ENCODE measurements at regions not wholly inside any gene's neighbourhood (a gene's known extent, or its start where the extent isn't known, plus 50 kb on each side); places are given as distances from the start of the nearest gene placed in this dataset.

DNA sequence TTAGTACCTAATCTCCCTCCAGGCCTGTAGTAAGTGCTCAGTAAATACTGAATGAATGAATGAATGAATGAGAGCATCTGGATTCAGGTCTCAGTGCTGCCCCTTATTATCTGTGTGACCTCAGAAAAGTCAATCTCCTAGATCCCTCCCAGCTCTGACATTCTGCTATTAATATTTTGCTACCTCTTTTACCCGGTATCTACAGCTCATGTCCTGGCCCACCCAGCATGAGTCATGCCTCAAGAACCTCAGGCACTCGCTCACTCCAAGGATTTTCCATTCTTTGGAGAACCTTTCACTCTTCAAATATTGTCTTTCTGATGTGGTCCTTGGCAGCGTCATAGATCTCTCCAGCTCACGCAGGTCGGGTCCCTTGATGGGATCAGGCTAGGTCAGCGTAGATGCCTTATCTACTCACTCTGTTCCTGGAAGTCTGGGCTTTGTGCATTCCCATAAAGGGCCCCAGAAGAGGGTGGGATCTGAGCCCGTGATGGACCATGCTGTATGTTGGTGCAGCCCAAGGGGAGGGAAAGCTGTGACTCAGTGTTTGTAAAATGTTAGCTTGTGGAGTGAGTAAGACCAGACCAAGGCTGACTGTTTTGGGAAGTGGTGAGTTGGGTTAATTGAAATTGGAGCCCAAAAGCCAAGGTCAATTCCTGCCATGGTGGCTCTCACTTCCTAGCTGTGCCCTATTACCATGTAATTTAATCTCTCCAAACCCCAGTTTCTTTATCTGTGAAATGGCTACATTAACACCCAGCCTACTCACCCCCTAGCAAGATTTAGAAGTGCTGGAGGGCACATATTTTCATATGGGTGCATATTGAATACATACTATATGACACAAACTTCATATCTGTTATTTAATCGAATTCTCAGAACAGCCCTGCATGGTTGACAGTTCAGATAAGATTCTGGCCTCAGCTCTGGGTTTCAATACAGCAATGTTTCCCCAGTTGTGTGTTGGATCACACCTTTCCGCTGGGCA lies 214.1 kb upstream of the USP24 start:
- H3K4me3 ChIP-seq (ENCODE audit: low read depth, low read length): no peak overlapping the region
- no peak for DNase-seq (ENCODE audit: low read depth)
- TF ChIP-seq CTCF (IDR thresholded peaks at IDR 0.05; ENCODE audit: low read depth, low read length, missing control alignments): no peak

GRCh38 chr1:55428231-55428630 lies 213.1 kb upstream of the USP24 start:
- no peak overlapping the region for H3K4me3 ChIP-seq (ENCODE audit: low read depth, low read length)
- no peak for DNase-seq (ENCODE audit: low read depth)
- TF ChIP-seq CTCF (IDR thresholded peaks at IDR 0.05; ENCODE audit: low read depth, low read length, missing control alignments): no peak

DNA sequence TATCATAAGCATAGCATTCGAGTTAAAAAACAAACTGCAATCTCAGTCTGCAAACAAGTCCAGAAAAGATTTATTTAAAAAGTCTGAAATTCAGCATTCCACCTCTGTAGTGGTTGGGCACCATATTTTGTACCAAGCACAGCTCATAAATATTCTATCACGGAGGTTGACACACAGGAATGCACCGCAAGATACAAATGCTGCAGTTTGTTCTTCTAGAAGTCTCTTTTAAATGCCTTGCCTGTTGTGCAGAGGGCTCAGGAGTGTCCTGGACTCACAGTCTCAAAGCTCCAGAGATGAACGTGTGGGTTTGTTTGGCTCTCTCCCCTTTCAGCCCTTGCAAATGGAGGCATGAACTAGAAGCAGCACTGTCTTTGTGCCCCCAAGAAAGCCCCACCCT lies 212.4 kb upstream of the USP24 start:
- TF ChIP-seq CTCF (IDR thresholded peaks at IDR 0.05; ENCODE audit: low read depth, low read length, missing control alignments): no peak
- no peak for DNase-seq (ENCODE audit: low read depth)
- no peak overlapping the region for H3K4me3 ChIP-seq (ENCODE audit: low read depth, low read length)

DNA sequence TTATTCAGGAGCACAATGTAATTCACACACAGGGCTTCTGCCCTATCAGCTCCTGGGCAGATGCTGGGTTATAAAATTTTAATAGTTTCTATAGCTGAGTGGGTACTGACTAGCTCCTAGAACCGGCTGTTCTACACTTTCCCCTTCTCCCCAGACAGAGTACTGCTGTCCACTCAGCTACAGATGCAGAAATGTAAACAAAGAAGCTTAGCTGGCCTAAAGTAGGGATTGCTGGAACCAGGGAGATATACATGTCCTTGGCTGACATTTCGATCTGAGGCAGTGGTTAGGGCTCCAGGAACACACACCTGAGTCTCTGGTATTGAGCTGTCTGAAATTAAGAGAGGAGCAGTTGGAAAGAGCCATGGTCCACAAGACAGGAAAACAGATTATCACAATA lies 211.5 kb upstream of the USP24 start:
- no peak for DNase-seq (ENCODE audit: low read depth)
- TF ChIP-seq CTCF (IDR thresholded peaks at IDR 0.05; ENCODE audit: low read depth, low read length, missing control alignments): no peak
- no peak overlapping the region for H3K4me3 ChIP-seq (ENCODE audit: low read depth, low read length)

- no peak for DNase-seq (ENCODE audit: low read depth)
- H3K4me3 ChIP-seq (ENCODE audit: low read depth, low read length): no peak overlapping the region
- no peak for TF ChIP-seq CTCF (IDR thresholded peaks at IDR 0.05; ENCODE audit: low read depth, low read length, missing control alignments)
Measured at GRCh38 chr1:55426156-55426555, 211.0 kb upstream of the USP24 start.

DNA sequence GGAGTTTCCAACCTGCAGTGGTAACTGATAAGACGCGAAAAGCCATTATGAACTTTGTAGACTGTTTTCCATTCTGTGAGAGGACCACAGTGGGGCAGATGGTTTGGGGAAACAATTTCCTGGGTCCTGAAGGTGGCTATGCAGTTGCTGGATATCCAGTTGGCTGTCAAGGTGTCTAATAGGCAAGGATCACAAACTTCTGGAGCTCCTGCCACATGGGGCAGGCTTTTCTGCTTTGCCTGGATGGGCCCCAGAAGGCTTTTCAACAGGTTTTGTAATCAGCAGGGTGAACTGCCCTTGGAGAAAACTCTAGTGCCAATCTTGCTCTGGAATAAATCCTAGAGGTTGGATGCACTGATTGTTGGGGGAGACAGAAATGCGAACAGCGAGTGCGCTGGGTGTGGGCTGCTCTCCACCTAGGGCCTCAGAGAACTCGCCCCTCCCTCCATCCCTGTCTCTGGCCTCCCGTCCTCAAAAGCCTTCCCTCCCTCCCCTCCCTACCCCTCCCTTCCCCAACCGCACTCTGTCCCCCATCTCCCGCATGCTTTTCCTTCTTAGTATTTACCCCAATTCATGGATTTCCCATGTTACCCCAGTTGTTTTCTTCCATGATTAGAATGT lies 210.3 kb upstream of the USP24 start:
- no peak for DNase-seq (ENCODE audit: low read depth)
- TF ChIP-seq CTCF (IDR thresholded peaks at IDR 0.05; ENCODE audit: low read depth, low read length, missing control alignments): no peak
- H3K4me3 ChIP-seq (ENCODE audit: low read depth, low read length): no peak overlapping the region

Measured in GM12864 (cell line).